ENCODE measurements at regions not wholly inside any gene's neighbourhood (a gene's known extent, or its start where the extent isn't known, plus 50 kb on each side); places are given as distances from the start of the nearest gene placed in this dataset.

DNA sequence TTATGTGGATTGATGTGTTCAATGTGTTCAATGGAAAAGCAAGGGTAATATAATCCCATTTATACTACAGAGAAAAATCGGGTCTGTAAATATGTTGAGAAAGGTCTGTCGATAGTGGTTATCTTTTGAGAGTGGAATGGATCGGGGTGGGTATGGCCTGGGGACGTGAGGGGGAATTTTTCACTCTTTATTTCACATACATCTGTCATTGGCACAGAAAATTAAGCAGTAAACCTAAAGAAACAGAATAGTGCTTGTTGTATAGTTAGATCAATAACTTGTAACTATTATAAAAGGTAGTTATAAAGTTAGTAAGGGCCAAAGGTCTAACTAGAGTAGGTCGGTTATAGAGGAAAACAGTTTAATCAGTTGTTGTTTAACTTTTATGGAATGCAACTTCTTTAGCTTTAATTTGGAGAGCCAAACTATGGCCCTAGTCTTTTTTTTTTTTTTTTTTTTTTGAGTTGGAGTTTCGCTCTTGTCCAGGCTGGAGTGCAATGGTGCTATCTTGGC lies 66.1 kb upstream of the ABL1 start:
- Histone ChIP-seq H3K36me3 (ENCODE audit: control insufficient read depth in 5 of 5, insufficient read depth in 5 of 5, low read length in 5 of 5) (no peaks in the 10 kb centered on the region), H3K4me1 (ENCODE audit: control insufficient read depth in 5 of 5, insufficient read depth in 5 of 5, low read length in 5 of 5) (peaks cover 0 to 32% (median 20%) of the 10 kb centered on the region in 5 donors), H3K9ac (ENCODE audit: low read length in 5 of 5) (no peak overlapping the region), H3K4me3 (ENCODE audit: low read depth in 1 of 5, low read length in 5 of 5) (no peak overlapping the region), H3K27ac (ENCODE audit: low read depth, low read length) (no peak overlapping the region), H3K27me3 (ENCODE audit: control insufficient read depth in 5 of 5, insufficient read depth in 4 of 5, low read length in 5 of 5) (no peaks in the 10 kb centered on the region), H3K9me3 (ENCODE audit: control insufficient read depth in 5 of 5, low read length in 5 of 5) (no peaks in the 10 kb centered on the region)

- no peak overlapping the region for H3K27ac ChIP-seq (ENCODE audit: low read depth, low read length)
- no peaks in the 10 kb centered on the region for H3K27me3 ChIP-seq (ENCODE audit: control insufficient read depth in 5 of 5, insufficient read depth in 4 of 5, low read length in 5 of 5)
- H3K4me3 ChIP-seq (ENCODE audit: low read depth in 1 of 5, low read length in 5 of 5), result no peak overlapping the region
- H3K36me3 ChIP-seq (ENCODE audit: control insufficient read depth in 5 of 5, insufficient read depth in 5 of 5, low read length in 5 of 5), result no peaks in the 10 kb centered on the region
- peaks cover 2 to 31% (median 20%) of the 10 kb centered on the region in 5 donors for H3K4me1 ChIP-seq (ENCODE audit: control insufficient read depth in 5 of 5, insufficient read depth in 5 of 5, low read length in 5 of 5)
- no peak overlapping the region for H3K9ac ChIP-seq (ENCODE audit: low read length in 5 of 5)
- H3K9me3 ChIP-seq (ENCODE audit: control insufficient read depth in 5 of 5, low read length in 5 of 5), result no peaks in the 10 kb centered on the region
Observed at GRCh38 chr9:130770093-130770492, 65.0 kb upstream of the ABL1 start.

DNA sequence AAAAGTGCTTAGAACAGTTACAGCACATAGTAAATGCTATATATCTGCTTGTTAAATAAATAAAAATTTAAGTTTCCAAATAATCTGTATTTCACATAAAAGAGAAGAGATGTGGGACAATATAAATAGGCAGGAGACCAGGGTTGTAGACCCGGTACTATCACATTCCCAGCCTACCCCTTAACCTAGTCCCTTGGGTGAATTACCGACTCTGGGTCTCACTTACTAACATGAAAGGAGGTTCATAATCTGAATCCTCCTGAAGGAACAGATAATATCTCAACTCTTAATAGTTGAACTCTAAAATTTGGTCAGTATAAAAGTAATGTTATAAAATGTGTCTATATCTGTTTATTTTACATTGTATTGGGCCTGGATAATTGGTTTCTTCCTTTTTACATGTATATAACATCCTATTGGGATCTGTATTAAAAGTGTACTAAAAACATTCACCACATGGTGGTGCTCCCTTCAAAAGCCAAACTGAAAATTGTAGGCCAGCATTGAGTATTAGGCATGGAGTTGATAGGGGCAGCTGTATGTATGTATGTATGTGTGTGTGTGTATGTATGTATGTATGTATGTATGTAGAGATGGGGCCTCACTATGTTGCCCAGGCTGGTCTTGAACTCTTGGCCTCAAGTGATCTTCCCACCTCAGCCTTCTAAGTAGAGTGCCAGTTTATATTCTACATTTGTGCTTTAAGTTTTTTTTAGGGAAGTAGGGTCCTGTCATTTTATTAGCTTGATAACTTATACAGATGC lies 64.2 kb upstream of the ABL1 start:
- Histone ChIP-seq H3K4me3 (ENCODE audit: low read depth in 1 of 5, low read length in 5 of 5) (no peak overlapping the region), H3K9me3 (ENCODE audit: control insufficient read depth in 5 of 5, low read length in 5 of 5) (peaks cover 0 to 2% (median 0%) of the 10 kb centered on the region in 5 donors), H3K27ac (ENCODE audit: low read depth, low read length) (no peak overlapping the region), H3K36me3 (ENCODE audit: control insufficient read depth in 5 of 5, insufficient read depth in 5 of 5, low read length in 5 of 5) (no peaks in the 10 kb centered on the region), H3K9ac (ENCODE audit: low read length in 5 of 5) (no peak overlapping the region), H3K27me3 (ENCODE audit: control insufficient read depth in 5 of 5, insufficient read depth in 4 of 5, low read length in 5 of 5) (no peaks in the 10 kb centered on the region), H3K4me1 (ENCODE audit: control insufficient read depth in 5 of 5, insufficient read depth in 5 of 5, low read length in 5 of 5) (peaks cover 2 to 23% (median 16%) of the 10 kb centered on the region in 5 donors)

GRCh38 chr9:130772185-130772584 lies 62.9 kb upstream of the ABL1 start:
- Histone ChIP-seq H3K36me3 (ENCODE audit: control insufficient read depth in 5 of 5, insufficient read depth in 5 of 5, low read length in 5 of 5) (no peaks in the 10 kb centered on the region), H3K4me1 (ENCODE audit: control insufficient read depth in 5 of 5, insufficient read depth in 5 of 5, low read length in 5 of 5) (peaks cover 2 to 10% (median 7%) of the 10 kb centered on the region in 5 donors), H3K27ac (ENCODE audit: low read depth, low read length) (no peak overlapping the region)

GRCh38 chr9:130774183-130774582 lies 60.9 kb upstream of the ABL1 start:
- no peak overlapping the region for H3K9ac ChIP-seq (ENCODE audit: low read length in 5 of 5)
- no peaks in the 10 kb centered on the region for H3K36me3 ChIP-seq (ENCODE audit: control insufficient read depth in 5 of 5, insufficient read depth in 5 of 5, low read length in 5 of 5)
- no peak overlapping the region for H3K27ac ChIP-seq (ENCODE audit: low read depth, low read length)
- H3K4me1 ChIP-seq (ENCODE audit: control insufficient read depth in 5 of 5, insufficient read depth in 5 of 5, low read length in 5 of 5), result peaks cover 0 to 10% (median 0%) of the 10 kb centered on the region in 5 donors
- H3K9me3 ChIP-seq (ENCODE audit: control insufficient read depth in 5 of 5, low read length in 5 of 5), result peaks cover 0 to 2% (median 0%) of the 10 kb centered on the region in 5 donors
- no peak overlapping the region for H3K4me3 ChIP-seq (ENCODE audit: low read depth in 1 of 5, low read length in 5 of 5)
- H3K27me3 ChIP-seq (ENCODE audit: control insufficient read depth in 5 of 5, insufficient read depth in 4 of 5, low read length in 5 of 5), result no peaks in the 10 kb centered on the region

More at GRCh38 chr9:130772185-130772584, 62.9 kb upstream of the ABL1 start:
- Histone ChIP-seq H3K9me3 (ENCODE audit: control insufficient read depth in 5 of 5, low read length in 5 of 5) (peaks cover 0 to 2% (median 0%) of the 10 kb centered on the region in 5 donors), H3K27me3 (ENCODE audit: control insufficient read depth in 5 of 5, insufficient read depth in 4 of 5, low read length in 5 of 5) (no peaks in the 10 kb centered on the region), H3K4me3 (ENCODE audit: low read depth in 1 of 5, low read length in 5 of 5) (no peak overlapping the region), H3K9ac (ENCODE audit: low read length in 5 of 5) (no peak overlapping the region)

GRCh38 chr9:130775336-130775991 lies 59.6 kb upstream of the ABL1 start:
- H3K9ac ChIP-seq (ENCODE audit: low read length in 5 of 5), result no peak overlapping the region
- H3K27ac ChIP-seq (ENCODE audit: low read depth, low read length), result no peak overlapping the region
- no peak overlapping the region for H3K4me3 ChIP-seq (ENCODE audit: low read depth in 1 of 5, low read length in 5 of 5)
- H3K36me3 ChIP-seq (ENCODE audit: control insufficient read depth in 5 of 5, insufficient read depth in 5 of 5, low read length in 5 of 5), result no peaks in the 10 kb centered on the region
- peaks cover 0 to 2% (median 0%) of the 10 kb centered on the region in 5 donors for H3K9me3 ChIP-seq (ENCODE audit: control insufficient read depth in 5 of 5, low read length in 5 of 5)
- peaks cover 0 to 18% (median 10%) of the 10 kb centered on the region in 5 donors for H3K4me1 ChIP-seq (ENCODE audit: control insufficient read depth in 5 of 5, insufficient read depth in 5 of 5, low read length in 5 of 5)
- H3K27me3 ChIP-seq (ENCODE audit: control insufficient read depth in 5 of 5, insufficient read depth in 4 of 5, low read length in 5 of 5), result no peaks in the 10 kb centered on the region

DNA sequence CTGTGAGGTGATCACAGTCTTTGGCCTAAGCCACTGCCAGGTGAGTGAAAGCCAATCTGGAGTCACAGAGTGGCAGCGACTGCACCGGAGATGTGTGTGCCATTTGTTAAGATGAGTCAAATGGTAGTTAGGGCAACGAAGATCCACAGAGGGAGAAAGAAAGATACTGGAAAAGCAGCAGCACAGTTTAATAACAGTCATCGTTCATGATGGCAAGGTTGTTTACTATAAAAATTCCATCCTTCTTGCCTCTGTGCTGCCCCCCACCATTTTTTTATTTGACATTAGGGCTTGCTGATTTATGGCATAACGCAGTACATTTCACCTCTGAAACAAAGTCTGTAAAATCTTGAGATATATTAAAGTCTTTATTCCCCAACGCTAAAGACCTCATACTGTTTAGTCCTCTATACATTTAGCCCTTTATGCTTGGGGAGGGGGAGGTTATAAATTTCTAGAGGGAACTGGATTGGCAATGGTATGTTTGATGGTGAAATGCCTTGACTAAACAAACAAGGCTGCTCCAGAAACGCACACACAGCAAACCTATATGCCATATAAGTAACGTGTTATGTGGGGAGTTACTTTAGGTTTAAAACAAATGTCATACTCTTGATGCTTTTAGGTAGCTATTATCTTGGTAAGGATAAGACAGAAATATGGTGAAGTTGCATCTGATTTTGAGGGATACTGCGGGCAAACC lies 55.8 kb upstream of the ABL1 start:
- Histone ChIP-seq H3K4me1 (ENCODE audit: control insufficient read depth in 5 of 5, insufficient read depth in 5 of 5, low read length in 5 of 5) (peaks cover 2 to 48% (median 38%) of the 10 kb centered on the region in 5 donors), H3K27me3 (ENCODE audit: control insufficient read depth in 5 of 5, insufficient read depth in 4 of 5, low read length in 5 of 5) (no peaks in the 10 kb centered on the region), H3K4me3 (ENCODE audit: low read depth in 1 of 5, low read length in 5 of 5) (no peak overlapping the region), H3K9me3 (ENCODE audit: control insufficient read depth in 5 of 5, low read length in 5 of 5) (peaks cover 0 to 2% (median 0%) of the 10 kb centered on the region in 5 donors), H3K9ac (ENCODE audit: low read length in 5 of 5) (no peak overlapping the region), H3K36me3 (ENCODE audit: control insufficient read depth in 5 of 5, insufficient read depth in 5 of 5, low read length in 5 of 5) (no peaks in the 10 kb centered on the region), H3K27ac (ENCODE audit: low read depth, low read length) (no peak overlapping the region)

DNA sequence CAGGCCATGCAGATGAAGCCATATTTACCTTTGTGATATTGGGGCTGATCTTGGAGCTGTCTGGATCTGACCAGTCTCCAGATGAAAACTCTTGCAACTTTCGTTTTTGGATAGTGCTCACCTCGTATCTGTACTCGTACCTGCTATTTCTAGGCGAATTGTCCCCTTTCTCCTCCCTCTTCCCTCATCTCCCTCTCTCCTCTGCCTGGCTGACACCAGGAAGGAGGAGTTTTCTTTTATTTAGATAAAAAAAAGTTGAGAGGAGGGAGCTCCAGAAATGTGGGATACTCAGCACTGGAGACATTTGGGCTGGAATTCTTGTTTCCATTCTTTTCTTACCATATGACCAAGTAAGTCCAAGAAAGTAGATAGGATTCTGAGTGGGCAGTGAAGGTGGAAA lies 54.6 kb upstream of the ABL1 start:
- H3K4me1 ChIP-seq (ENCODE audit: control insufficient read depth in 5 of 5, insufficient read depth in 5 of 5, low read length in 5 of 5), result peaks cover 2 to 48% (median 38%) of the 10 kb centered on the region in 5 donors
- peak overlapping the region in 3 of 5 donors; percentile 3 to 62 (median 21) for H3K9ac ChIP-seq (ENCODE audit: low read length in 5 of 5)
- H3K4me3 ChIP-seq (ENCODE audit: low read depth in 1 of 5, low read length in 5 of 5), result peak overlapping the region; percentile 13 to 60 (median 51)

GRCh38 chr9:130780865-130781504 lies 54.1 kb upstream of the ABL1 start:
- no peaks in the 10 kb centered on the region for H3K36me3 ChIP-seq (ENCODE audit: control insufficient read depth in 5 of 5, insufficient read depth in 5 of 5, low read length in 5 of 5)
- peak overlapping the region; percentile 16 to 60 (median 51) for H3K4me3 ChIP-seq (ENCODE audit: low read depth in 1 of 5, low read length in 5 of 5)
- H3K9ac ChIP-seq (ENCODE audit: low read length in 5 of 5), result peak overlapping the region; percentile 3 to 62 (median 40)
- no peaks in the 10 kb centered on the region for H3K9me3 ChIP-seq (ENCODE audit: control insufficient read depth in 5 of 5, low read length in 5 of 5)
- H3K27ac ChIP-seq (ENCODE audit: low read depth, low read length), result peak overlapping the region; percentile 94
- H3K4me1 ChIP-seq (ENCODE audit: control insufficient read depth in 5 of 5, insufficient read depth in 5 of 5, low read length in 5 of 5), result peaks cover 2 to 48% (median 39%) of the 10 kb centered on the region in 5 donors
- H3K27me3 ChIP-seq (ENCODE audit: control insufficient read depth in 5 of 5, insufficient read depth in 4 of 5, low read length in 5 of 5), result no peaks in the 10 kb centered on the region

More for the DNA sequence above, 54.6 kb upstream of the ABL1 start:
- Histone ChIP-seq H3K9me3 (ENCODE audit: control insufficient read depth in 5 of 5, low read length in 5 of 5) (peaks cover 0 to 2% (median 0%) of the 10 kb centered on the region in 5 donors), H3K27ac (ENCODE audit: low read depth, low read length) (peak overlapping the region; percentile 94), H3K36me3 (ENCODE audit: control insufficient read depth in 5 of 5, insufficient read depth in 5 of 5, low read length in 5 of 5) (no peaks in the 10 kb centered on the region), H3K27me3 (ENCODE audit: control insufficient read depth in 5 of 5, insufficient read depth in 4 of 5, low read length in 5 of 5) (no peaks in the 10 kb centered on the region)
